ENCODE measurements at regions not wholly inside any gene's neighbourhood (a gene's known extent, or its start where the extent isn't known, plus 50 kb on each side); places are given as distances from the start of the nearest gene placed in this dataset.
A peak's percentile ranks its signal among the peaks of the same experiment; 100 is the strongest.

DNA sequence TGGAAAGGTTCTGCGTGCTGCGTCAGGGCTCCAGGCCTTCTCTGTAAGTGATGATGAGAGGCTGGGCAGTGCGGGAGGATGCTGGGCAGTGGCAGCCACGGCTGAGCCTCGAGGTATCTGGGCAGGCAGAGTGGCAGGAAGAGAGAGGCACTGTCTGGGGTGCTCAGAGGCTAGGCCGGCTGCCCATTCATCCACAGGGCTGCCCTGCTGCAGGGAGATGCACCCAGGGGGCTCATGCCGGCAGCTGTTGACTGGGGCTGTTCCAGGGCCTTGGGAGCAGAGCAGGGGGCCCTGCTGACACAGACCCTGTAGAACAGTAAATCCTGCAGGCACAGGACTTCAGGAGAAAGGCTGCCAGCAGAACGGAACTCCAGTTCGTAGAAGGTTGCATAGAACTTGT, 88.8 kb downstream of the BOD1 start:
- no peak for DNase-seq

DNA sequence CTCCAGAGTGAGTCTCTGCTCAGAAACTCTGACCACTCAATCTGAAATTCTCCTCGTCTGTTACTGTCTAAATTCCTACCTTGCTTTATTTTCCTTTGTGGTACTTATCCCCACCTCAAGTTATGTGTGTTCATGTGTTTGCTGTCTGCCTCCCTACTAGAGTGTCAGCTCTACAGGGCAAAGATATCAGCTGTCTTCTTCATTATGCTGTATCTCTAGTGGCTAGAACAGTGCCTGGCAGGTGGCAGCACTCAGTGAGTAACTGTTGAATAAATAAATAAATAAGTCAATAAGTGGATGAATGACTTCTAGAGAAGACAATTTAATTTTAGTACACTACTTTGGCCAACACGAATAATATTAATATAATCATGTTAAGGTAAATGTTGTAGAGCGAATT, 92.3 kb downstream of the BOD1 start:
- no peak for DNase-seq

DNA sequence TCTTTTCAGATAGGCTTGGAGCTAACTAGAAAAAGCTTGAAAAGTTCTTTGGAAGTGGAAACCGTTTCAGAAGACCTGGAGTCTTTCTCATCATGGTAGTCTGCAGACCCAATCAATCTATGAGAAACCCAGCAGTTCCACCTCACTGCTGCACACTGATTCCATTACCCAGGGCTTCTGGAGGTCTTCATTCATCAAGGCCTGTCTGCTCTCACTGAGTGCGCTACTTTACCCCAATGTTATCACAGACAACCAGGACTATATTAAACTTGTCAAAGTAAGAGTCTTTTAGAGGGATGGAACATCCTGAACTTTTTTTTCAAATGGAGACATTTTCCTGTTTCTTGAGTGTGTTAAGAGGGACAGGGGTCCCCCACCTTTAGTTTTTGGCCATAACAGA, 93.1 kb downstream of the BOD1 start:
- no peak for DNase-seq

DNA sequence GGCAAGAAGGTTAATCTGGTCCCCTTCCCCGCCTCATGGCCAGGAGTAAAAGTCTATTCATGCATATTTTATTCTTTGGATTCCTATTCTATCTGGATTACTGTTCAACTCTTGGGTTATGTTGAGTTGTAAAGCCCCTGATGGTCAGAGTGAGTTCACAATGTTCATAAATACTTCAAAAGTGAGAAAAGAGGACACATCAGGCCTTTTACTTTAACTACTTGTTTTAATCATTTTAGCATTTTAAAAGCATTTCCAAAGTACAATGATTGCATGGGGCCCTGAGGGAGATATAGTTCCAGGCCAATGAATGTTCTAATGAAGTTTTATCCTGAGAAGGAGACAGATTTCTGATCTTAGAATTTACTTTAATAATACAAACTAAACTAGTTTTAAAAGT, 93.9 kb downstream of the BOD1 start:
- DNase-seq: no peak

DNA sequence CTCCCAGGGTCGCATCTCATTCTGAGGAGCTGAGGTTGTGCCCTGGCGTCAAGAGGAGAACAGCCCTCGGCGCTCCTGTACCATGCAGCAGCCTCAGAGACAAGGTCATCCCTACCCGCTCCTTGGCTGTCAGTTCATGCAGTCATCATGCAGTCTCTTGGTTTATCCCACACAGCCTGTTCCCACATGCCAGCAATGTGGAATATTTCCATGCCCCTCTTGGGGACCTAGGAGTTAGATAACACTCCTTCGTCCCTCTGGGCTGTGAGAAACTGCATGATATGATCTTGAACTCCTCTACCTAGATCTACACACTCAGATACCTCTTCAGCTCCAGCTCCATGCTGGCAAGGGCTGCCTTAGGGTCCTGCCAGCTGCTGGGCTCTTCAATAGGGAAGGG, 97.6 kb downstream of the BOD1 start:
- no peak for DNase-seq

DNA sequence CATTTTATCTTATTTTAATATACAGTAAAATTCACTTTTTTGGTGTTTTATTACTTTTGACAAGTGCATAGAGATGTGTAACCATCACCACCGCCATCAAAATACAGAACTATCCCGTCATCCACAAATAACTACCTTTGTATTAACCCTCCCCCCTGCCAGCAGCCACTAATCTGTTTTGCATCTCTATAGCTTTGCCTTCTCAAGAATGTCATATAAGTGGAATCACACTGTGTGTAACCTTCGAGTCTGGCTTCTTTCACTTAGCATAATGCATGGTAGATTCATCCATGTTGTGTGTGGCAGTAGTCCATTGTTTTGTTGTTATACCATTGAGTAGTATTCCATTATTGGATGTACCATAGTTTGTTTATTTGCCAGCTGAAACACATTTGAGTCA, 98.8 kb downstream of the BOD1 start:
- no peak for DNase-seq

DNA sequence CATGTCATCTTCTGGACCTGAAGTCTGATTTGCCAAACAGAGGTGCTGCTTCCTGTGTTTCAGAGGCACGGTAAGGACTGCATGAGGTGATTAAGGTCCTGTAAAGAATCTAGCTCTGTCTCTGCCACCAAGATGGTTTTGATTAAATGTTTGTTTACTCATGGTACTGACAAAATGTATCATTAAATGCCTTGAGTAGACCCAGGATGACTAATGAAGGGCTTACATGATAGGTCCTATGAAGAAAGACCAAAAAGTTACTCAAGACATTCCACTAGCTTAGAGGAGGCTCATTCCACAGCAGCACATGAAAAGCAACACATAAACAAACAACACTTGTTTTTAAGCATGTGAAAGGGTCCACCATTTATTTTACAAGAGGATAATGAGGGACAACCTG, 100.9 kb downstream of the BOD1 start:
- no peak for DNase-seq

DNA sequence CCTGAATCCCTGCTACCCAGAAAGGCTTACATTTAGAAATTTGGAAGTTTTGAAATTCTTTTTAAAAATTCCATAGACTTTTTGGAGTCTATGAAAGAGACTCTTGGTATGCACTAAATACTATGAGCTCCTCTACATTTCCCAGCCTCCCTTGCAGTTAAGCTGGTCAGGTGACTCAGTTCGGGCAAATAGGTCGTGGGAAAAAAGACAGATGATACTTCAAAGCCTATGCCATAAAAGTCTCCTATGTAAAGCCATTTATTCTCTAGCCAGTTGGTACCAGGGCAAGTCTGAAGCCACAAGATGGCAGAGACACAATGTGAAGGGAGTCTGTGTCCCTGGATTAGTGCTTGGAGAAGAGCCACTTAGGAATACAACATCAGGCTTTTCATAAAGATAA, 101.8 kb downstream of the BOD1 start:
- no peak for DNase-seq

DNA sequence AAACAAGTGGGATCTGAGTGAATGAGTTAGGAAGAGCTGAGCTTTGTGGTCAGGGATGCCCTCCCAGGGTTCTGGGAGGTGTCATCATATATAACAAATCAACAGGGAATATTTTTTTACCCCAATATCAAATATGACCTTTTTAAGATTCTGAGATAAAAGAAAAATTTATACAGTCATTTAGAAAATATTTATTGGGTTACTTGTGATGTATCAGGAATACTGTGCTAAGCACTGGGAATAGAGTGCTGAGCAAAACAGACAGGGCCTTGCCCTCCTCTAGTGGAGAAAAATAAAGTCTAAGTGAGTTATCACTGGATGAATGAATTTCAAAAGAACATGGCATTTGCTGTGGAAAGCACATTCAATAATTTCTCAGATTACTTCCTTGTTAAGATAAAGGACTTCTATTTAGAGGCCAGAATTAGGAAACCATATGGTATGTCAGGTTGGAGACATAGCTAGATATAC, 102.9 kb downstream of the BOD1 start:
- DNase-seq: no peak

DNA sequence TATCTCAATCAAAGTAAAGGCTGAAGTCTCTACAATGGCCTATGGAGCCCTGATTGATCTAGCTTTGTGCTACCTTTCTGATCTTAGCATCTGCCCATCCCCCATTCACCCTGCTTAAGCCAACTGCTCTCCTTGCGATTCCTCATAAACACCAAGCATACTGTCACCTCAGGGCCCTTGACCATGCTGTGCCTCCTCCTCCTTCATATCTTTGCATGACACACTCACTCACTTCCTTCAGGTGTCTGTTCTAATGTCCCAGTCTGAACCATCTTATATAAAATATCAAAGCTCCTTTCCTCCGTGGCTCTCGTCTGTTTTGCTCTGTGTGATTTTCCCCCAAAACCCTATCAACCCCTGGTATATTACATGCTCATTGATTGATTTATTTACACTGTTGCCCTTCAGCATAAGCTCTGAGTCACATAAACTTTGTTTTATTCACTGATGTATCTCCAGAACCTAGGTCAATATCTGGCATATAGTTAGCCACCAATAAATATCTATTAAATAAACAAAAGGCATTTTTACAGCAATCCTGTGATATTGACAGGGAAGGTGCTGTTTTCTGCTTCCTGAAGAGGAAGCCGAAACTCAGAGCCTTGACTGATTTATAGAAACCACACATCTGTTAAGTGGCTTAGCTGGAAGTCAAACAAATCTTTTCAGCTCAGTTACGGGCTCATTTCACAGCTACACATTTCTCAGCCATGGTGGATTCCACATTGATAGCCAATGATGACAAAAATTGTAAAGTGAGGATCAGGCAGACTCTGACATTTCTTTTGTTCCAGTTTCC, 103.6 kb downstream of the BOD1 start:
- DNase-seq: peak; percentile 31

DNA sequence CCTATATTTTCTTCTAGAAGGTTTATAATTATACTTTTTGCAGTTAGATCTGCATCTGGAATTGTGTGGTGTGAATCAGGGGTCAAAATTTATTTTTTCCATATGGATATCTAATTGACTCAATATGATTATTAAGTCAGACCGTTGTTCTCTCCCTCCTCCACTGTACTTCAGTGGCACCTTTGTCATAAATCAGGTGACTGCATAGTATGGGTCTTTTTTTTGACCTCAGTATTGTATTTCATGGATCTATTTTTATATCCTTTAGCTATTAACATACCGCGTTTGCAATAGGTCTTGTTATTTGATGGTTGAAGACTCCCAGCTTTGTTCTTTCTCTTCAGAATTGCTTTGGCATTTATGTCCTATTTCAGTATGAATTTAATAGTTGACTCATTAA, 107.4 kb downstream of the BOD1 start:
- DNase-seq: no peak

DNA sequence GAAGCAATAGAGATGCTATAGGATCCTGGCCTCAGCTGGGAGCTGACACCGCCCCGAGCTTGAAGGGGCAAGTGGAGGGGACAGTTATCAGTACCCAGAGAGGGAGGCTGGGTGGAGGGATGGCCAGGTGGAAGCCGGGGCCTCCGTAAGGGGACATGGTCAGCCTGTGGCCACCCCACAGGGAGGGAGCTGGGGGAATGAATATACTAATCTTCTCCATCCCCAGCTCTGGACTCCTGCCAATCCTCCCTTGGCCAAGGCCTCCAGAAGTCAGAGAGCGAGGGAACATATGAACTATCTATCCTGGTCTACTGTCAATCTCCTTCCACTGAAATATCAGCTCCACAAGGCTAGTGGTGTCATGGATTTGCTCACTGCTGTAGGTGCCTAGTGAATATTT, 109.3 kb downstream of the BOD1 start:
- DNase-seq: no peak

DNA sequence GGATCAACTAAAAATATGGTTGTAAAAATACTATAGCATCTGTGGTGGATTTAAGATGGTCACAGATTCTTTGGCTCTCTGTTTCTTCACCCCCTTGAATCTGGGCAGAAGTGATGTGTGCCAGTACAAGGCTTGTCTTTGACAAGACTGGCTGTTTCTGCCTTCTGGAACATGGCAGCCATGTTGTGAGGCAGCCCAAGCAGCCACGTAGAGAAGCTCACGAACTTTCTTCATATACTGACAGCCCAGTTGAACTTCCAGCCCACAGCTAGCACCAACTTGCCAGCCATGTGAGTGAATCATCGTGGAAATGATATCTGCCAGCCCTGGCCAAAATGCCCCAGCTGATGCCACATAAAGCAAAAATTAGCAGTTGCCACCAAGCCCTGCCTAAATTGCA, 110.8 kb downstream of the BOD1 start:
- DNase-seq: no peak

DNA sequence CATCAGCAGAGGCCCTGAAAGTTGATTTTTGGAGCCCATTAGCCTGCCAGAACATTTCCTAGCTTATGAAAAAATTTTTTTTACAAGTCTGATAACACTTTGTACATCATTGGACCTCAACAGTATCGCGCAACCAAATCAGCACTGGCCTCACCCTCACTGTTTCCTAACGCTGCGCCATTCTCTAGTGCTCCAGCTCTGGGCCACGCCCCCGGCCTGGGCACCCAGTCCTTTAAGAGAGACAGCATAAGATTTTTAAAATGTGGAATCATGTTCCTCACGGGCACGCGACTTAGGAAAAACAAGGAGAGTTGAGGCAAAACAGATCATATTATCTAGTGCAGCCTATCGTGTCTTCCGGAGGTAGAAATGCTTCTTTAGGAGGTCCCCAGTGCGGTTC, 114.5 kb downstream of the BOD1 start:
- no peak for DNase-seq

DNA sequence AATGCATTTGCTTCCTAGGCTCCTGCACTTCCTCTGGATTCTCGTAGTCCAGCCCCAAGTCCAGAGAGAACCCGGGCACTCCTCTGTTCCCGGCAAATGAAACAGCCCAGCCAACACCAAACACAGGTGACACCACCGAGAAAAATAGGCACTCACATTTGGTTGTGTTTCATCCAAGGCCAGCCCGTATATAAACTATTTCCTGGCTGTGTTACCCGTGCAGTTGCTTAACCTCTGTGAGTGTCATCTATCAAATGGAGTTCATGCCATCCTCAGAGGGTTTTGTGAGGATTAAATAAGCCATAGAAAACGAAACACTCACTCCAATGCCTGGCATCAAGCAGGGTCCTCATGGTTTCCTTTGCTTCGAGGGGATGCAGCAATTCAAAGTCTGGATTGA, 115.2 kb downstream of the BOD1 start:
- no peak for DNase-seq

DNA sequence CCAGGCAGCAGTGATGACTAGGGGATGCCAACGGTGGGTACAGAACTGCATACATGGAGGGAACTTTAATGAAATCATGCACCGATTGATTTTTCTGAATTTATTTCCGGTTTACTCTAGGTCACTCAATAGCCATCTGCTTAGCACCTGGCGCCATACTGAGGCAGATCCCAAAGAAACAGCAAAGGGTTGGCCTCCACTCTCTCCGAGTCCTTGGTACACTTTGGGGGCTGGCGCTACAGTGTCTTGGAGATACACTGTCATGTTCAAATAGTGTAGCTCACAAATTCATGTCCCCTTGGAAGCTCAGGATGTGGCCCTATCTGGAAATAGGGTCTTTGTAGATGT, 116.3 kb downstream of the BOD1 start:
- DNase-seq: no peak

DNA sequence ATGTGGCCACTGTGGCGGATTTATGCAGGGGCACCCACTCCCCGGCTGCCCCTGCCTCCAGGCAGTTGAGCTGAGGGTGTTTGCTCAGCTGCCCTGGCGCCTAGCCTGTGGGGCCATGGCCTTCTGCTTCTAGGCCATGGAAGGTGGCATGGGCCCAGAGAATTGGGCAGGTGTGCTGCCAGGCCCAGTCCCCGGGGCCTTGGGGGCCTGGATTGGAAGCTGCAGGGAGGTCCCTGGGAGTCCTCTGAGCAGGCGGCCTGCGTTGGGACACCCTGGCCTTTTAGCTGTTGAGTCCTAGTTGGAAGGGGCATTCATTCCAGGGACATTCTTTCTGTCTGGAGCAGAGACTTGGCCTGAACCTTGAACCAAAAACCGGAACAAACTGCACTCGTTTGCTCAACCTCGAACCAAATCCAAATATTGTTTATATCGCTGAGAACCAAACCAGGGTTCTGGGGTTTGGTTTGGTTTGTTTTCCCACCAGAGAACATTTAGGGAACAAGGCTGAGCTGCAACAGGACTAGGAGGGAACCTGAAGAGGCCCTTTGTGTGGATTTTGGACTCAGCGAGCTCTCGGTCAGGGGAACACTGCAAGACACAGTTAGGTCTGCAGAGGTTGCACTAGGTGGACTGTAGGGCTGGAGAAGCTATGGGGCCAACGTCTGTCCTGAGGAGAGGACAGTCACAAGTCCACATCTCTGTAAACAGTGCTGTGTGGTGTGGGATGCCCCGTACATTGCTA, 116.8 kb downstream of the BOD1 start:
- DNase-seq: no peak

DNA sequence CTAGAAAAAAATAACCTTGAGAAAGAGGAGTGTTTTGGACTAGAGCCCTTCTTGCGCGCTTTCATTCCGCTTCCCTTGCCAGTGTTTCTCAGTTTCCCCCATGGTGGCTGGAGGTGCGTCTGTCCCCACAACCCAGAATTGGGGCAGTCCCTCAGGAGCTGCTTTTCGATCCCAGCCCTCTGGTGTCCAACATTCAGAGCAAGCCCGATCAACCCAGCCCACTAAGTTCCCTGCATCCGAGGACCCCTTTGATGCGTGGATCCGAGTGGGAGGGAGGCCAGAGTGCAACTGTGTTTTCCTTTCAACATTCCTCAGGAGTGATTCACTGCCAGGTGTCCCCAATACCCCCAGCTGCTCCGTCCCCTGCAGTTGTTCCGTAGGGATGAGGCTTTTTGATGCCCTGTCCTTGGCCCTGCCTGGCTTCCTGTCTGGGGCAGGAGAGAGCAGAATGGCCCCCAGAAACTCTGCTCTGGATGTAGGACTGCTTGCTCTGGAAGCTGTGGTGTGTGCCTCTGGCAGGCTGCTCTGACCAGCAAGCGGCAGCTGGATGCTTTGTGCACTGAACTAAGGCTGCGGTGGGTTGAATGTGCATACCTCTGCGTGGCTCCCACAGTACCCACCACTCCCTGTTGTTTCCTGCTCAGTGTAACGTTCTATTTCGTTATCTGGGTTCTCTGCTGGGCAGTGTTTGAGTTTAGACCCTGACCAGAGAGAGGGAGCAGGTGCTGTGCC, 117.5 kb downstream of the BOD1 start:
- DNase-seq: no peak

DNA sequence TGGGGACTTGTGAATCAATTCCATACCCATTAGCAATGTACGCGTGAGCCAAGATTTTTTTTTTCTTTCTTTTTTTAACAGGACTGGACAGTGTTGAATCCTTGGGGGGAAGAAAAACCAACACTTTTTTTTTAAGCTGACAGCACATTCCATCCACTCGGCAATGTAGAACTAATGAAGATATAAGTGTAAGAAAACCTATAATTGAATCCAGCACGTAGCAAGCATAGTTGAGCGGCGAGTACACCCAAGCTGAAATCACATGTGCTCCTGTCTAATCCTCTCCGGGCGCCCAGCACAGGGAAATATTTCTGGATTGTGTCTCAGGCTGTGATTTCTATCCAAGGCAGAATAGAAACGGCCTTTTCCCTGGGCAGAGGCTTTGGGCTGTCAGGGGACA, 118.2 kb downstream of the BOD1 start:
- no peak for DNase-seq

DNA sequence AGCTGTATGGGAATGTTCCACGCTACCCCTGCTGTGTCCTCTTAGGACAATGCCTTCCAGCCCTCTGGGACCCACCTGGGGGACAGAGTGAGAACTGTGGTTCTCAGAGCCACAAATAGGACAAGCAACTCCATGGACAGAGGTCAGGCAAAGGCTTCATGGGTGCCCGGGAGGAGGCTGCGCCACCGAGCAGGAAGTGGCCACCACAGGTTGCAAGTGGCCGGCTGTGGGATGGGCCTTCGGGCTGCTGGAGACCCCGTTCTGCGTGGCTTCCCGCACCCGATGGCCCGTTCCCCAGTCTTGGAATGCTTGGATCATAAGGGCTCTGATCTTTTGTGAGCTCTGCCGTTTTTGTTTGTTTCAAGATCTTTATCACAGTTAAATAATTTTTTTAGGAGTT, 118.8 kb downstream of the BOD1 start:
- no peak for DNase-seq

DNA sequence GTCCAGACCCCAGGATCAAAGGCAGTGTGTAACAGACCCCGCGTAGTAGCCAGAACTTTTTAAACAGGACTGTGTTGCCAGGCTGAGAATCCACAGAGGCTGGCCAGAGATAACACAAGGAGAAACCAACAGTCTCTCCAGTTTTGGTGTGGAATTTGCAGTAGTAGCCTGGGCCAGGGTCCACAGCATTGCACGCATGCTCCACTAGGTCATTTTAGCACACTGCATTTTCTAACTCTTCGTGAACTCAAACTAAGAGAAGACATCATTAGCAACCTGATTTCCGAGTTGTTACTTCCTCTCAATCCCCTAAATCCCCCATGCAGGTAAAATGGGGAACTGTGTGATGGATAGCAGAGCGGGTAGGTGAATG, 119.6 kb downstream of the BOD1 start:
- no peak for DNase-seq

DNA sequence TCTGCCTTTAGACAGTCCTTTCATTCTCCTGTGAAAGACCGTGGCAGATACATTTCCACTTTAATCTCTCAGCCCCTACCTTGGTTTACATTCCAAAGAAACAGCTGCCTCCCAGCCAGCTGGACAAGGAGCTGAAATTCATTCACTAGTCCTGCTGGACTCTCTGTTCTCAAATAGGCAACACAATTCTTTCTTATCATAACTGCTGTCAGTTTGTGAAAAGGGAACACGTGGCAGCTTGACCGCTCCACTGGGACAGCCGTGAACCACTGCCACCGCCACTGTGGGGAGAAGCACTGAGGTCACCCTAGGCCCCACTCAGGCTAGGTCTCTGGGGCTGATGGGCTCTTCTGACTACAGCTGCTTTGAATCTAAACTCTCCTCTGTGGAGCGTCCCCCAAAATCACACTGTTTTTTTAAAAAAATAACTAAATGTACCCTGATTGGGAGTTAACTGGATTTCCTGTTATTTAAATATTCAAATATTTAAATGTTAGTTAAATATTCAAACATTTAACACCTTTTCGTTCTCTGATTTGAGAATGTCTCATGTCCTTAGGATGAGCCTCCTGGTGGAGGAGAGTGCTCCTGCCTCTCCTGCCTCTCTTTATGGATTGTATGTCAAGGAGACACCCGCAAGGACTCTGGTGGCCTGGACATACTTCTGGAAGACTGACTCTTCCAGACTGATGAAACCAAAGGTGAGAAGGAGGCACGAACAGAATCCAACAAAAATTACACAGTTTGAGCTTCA, 120.1 kb downstream of the BOD1 start:
- no peak for DNase-seq

DNA sequence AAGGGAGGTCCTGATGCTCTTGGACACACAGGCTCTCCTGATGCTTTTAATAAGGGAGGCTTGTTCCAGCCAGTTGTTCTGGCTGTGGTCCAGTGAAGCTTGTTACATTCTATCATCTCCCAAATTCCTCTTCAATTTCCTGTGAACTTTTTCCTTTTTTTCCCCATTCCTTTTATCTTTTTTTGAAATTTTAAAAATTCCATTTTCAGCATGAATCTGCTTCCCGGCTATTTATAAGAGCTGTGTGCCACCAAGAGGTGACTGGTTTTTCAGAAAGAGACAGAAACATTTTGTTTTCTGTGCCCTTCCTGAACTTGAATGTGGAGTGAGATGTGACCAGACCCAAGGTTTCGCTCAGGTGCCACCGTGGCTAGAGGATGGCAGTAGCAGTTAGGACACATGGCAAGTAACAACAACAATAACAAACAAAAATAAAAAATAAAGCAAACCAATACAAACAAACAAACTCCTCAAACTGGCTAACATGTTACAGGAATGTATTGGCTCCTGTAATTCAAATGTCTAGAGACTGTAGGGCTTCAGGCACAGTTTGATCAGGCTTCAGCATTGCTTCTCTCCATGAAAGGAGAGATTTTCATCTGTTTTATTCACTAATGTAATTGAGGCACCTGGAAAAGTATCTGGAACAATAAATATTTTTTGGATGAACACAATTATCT, 121.1 kb downstream of the BOD1 start:
- DNase-seq: no peak
